Right renal pelvis (tissue), 4 donors: ENCODE measurements at regions not wholly inside any gene's neighbourhood (a gene's known extent, or its start where the extent isn't known, plus 50 kb on each side); places are given as distances from the start of the nearest gene placed in this dataset.

Experiments
- DNase-seq, 4 donors: peaks; one replicate each; pipeline ENCODE4 v3.0.0-alpha.2; 2013; ENCODE audit warnings: low read depth in 4 of 4, low spot score in 3 of 4, missing footprints in 1 of 4

DNA sequence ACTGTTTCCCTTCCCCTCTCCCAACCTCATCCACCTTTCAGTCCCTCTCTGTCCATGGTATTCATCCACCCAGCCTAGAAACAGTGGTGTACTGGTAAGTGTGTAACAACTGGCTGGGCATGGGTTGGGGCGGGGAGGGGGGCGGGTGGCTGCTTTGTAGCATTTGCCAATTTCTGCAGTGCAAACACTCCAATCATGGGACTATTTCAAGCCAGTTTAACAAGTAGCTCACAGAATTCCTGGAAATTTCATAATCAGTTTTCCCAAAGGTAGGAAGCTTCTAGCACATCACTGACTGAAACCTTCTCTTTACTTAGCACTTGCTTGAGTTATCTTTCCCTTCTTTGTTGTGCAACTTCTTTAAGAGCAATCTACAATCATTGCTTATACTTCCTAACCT lies 100.8 kb upstream of the WASF3 start:
- DNase-seq: no peak

DNA sequence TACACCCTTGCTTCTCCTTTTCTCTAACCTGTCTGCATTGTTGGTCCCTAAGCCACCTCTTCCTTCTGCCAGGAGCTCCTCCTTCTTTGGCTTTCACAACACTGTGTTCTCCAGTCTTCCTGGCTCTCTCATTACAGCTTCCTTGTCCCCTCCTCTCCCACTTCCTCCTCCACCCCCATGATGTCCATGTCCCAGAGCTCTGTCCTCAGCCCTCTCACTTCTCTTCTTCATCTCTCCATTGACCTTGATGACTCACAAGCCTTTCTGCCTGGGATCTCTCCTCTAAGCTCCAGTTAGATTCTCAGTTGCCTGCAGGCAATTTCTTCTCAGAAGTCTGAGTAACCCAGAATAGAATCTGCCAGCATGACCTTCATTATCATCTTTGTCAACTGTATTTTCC lies 100.3 kb upstream of the WASF3 start:
- DNase-seq: no peak

DNA sequence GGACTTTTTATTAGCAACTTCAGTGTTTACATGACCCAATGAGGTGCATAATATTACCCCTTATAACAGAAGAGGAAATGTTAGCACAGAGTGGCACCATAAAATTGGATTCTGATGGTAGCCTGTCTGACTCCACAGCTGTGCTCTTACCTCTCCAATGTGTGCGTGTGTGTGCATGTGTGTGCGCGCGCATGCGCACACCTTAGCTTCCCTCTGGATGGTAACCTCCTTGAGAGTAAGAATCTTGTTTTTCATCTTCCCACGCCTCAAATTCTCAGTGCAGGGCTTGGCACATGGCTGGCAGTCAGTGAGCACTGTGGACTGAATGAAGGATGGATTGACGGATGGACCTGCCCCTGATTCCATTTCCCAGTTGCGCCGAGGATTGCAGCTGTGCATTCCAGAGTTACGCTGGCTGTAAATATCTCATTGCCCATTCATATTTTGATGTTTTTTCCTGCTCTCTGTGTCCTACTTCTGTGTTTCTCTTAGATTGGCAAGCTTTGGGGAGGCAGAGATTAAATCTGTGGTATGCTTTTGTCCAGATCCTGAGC lies 99.2 kb upstream of the WASF3 start:
- no peak for DNase-seq

GRCh38 chr13:26459276-26460131 lies 98.0 kb upstream of the WASF3 start:
- DNase-seq: no peak

- DNase-seq: peak in 1 of 4 donors; percentile 14
These were observed 96.8 kb upstream of the WASF3 start for GRCh38 chr13:26460648-26461047.

GRCh38 chr13:26463296-26463695 lies 94.2 kb upstream of the WASF3 start:
- DNase-seq: no peak

- no peak for DNase-seq
These were observed 93.6 kb upstream of the WASF3 start for GRCh38 chr13:26463848-26464247.

GRCh38 chr13:26465514-26465913 lies 92.0 kb upstream of the WASF3 start:
- DNase-seq: no peak

DNA sequence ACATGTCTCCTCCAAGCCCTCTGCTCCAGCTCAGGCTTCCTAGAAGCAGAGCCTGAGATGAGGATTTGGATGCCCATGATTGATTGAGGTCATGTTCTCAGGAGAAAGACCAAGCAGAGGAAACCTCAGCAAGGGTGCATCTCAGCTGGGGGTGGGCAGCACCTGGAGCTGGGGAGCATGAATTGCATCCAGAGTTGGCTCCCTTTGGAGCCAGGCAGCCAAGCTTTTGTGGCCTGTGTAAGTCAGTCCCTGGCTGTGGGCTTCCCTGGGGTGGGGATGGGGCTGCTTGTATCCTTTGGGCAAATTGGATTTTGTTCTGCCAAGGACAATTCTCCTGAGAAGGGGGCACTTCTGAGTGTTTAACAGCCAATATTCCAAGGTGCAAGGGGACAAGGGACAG lies 91.5 kb upstream of the WASF3 start:
- no peak for DNase-seq

GRCh38 chr13:26468265-26468801 lies 89.2 kb upstream of the WASF3 start:
- DNase-seq: no peak

GRCh38 chr13:26469602-26470001 lies 87.9 kb upstream of the WASF3 start:
- no peak for DNase-seq

DNA sequence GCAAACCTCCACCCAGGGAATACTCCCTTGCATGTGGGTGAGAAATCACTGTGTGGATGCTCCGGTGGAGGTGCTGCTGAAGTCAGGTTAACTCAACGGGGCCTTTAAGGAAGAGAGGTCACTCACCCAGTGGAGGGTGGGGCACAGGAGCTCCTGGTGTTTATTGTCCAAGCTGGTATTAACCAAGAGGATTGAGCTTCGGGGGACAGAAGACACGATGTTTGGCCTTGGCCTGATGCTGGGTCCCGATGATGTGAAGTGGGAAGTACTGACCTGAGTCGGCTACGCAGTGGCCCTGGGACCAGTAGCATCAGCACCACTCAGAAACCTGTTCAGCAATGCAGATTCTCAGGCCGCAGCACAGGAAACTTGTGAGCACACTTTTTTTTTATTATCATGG lies 85.7 kb upstream of the WASF3 start:
- no peak for DNase-seq

GRCh38 chr13:26473571-26474230 lies 83.8 kb upstream of the WASF3 start:
- DNase-seq: no peak

DNA sequence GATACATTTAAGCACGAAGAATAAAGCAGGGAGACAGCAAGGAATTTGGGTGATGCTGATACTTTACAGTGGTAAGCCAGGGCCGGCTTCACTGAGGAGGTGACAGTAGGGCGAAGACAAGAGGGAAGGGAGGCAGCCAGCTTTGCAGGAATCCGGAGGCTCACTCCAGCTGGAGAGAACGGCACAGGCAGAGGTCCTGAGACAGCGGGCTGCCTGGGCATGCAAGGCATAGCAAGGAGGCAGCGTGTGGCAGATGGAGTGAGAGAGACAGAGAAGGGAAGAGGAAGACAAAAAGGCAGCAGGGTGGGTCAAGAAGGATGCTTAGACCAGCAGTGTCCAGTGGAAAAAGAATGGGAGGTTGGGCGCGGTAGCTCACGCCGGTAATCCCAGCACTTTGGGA lies 83.2 kb upstream of the WASF3 start:
- no peak for DNase-seq

- DNase-seq: no peak
These were observed 82.0 kb upstream of the WASF3 start for GRCh38 chr13:26475176-26476110.

DNA sequence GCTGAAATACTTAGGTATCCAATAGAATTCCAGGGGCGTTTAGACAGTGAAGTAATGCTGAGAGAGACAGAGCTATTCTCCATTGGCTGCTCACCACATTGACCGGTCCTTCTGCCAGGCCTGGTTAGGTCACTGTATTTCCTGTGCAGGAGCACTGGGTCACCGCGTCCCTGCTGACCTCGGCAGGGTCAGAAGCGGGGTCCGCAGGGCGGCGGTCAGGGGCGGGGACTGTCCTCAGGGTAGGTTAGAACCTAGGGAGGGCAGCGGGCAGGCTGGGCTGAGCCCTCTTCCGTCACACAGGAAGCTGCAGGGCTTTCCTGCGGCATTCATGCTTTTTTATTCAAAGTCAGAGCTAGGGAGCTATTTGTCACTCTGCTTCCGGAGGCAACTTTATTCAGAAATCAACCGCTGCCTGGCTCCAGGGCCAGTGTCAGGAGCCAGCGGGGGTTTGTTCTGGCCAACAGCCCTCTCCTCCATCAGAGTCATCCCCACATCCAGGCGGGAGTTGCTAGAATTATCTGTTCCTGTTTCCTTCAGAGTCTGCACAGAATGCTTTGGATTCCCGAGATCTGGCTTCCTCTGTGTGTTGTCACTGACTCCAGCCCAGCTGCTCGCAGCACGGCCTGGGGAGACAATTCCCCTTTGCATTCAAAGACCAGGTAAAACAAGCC lies 81.2 kb upstream of the WASF3 start:
- no peak for DNase-seq

DNA sequence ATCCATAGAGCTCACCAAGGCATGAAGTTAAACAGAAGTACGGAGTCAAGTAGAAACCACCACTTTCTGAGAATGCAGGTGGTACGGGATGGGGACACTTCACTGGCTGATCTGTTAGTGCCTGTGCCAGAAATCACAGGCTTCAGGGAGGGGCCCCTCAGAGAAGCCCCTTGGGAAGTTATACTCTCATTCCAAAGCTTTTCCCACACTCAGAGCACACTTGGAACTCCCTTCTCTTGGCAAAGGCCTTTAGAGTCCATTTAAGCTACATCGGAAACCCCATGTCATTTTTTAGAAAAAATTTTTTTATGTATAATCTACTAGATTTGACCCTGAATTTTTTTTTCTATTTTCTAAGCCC lies 80.7 kb upstream of the WASF3 start:
- DNase-seq: no peak

DNA sequence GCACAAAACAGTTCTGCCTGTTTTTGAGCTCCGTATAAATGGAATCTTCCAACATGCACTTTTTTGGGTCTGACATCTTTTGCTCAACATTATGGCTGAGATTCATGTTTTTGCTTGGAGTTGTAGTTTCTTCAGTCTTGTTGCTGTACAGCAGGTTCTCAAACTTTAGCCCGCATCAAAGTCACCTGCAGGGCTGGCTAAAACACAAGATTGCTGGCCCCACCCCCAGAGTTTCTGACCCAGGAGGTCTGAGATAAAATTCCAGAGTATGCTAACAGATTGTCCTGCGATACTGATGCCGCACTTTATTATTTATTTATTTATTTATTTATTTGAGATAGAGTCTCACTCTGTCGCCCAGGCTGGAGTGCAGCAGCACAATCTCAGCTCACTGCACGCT lies 79.8 kb upstream of the WASF3 start:
- no peak for DNase-seq

DNA sequence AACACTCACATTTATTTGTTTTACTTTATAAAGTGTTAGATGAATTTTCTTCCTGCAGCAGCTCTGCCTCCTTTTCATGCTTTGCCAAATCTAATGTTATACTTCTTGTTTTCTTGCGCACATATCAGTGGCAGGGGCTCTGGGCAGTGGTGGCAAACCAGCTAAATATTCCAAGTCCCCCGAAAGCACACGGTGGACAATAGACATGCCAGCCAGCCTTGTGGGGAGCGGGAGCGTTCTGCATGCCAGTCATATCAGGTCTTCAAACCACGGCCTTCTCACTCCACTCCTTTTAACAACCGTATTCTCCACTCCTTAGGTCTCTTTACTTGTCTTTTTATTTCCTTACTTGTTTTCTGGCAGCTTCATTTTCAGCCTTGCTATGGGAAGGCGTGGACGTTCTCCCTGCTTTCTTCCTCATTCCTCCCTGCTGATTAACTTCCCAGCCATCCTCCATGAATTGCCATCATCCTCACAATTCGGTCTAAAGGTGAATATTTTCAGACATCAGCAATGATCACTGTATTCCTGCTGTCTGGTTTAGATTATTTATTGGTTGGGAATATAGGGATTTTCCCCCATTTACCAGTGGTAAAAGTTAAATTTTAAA lies 77.1 kb upstream of the WASF3 start:
- DNase-seq: no peak
